ENCODE measurements at regions not wholly inside any gene's neighbourhood (a gene's known extent, or its start where the extent isn't known, plus 50 kb on each side); places are given as distances from the start of the nearest gene placed in this dataset.
"Not testable (repeated sequence)": the region's sequence is repeated elsewhere in the genome, so short reads cannot be mapped to it uniquely, and the experiment has no call there.

GRCh38 chr14:71602524-71602923, 329.7 kb upstream of the RGS6 start:
- no peak for DNase-seq (ENCODE audit: low read depth)

GRCh38 chr14:71604231-71604630, 328.0 kb upstream of the RGS6 start:
- no peak for DNase-seq (ENCODE audit: low read depth)

GRCh38 chr14:71606064-71606463, 326.2 kb upstream of the RGS6 start:
- DNase-seq (ENCODE audit: low read depth) = no peak

- no peak for DNase-seq (ENCODE audit: low read depth)
Observed at GRCh38 chr14:71606575-71606974, 325.7 kb upstream of the RGS6 start.

- no peak for DNase-seq (ENCODE audit: low read depth)
Observed at GRCh38 chr14:71607056-71607455, 325.2 kb upstream of the RGS6 start.

GRCh38 chr14:71610149-71610548, 322.1 kb upstream of the RGS6 start:
- no peak for DNase-seq (ENCODE audit: low read depth)

- peak; percentile 13 for DNase-seq (ENCODE audit: low read depth)
Observed at GRCh38 chr14:71610797-71611196, 321.4 kb upstream of the RGS6 start.

- no peak for DNase-seq (ENCODE audit: low read depth)
Observed at GRCh38 chr14:71613168-71613567, 319.1 kb upstream of the RGS6 start.

GRCh38 chr14:71616013-71616412, 316.2 kb upstream of the RGS6 start:
- no peak for DNase-seq (ENCODE audit: low read depth)

GRCh38 chr14:71618047-71618446, 314.2 kb upstream of the RGS6 start:
- DNase-seq (ENCODE audit: low read depth) = no peak

- DNase-seq (ENCODE audit: low read depth) = no peak
Observed at GRCh38 chr14:71618716-71619115, 313.5 kb upstream of the RGS6 start.

GRCh38 chr14:71619472-71619871, 312.8 kb upstream of the RGS6 start:
- DNase-seq (ENCODE audit: low read depth) = no peak

- DNase-seq (ENCODE audit: low read depth) = peak; percentile 9
Observed at GRCh38 chr14:71620401-71620800, 311.8 kb upstream of the RGS6 start.

GRCh38 chr14:71621276-71621675, 311.0 kb upstream of the RGS6 start:
- no peak for DNase-seq (ENCODE audit: low read depth)

GRCh38 chr14:71621980-71622605, 310.1 kb upstream of the RGS6 start:
- no peak for DNase-seq (ENCODE audit: low read depth)

- no peak for DNase-seq (ENCODE audit: low read depth)
Observed at GRCh38 chr14:71623939-71624338, 308.3 kb upstream of the RGS6 start.

- no peak for DNase-seq (ENCODE audit: low read depth)
Observed at GRCh38 chr14:71625175-71625574, 307.1 kb upstream of the RGS6 start.

GRCh38 chr14:71625891-71626701, 306.1 kb upstream of the RGS6 start:
- DNase-seq (ENCODE audit: low read depth) = no peak

- DNase-seq (ENCODE audit: low read depth) = no peak
Observed at GRCh38 chr14:71628433-71628832, 303.8 kb upstream of the RGS6 start.

- no peak for DNase-seq (ENCODE audit: low read depth)
Observed at GRCh38 chr14:71629250-71629649, 303.0 kb upstream of the RGS6 start.

- no peak for DNase-seq (ENCODE audit: low read depth)
Observed at GRCh38 chr14:71629765-71630492, 302.3 kb upstream of the RGS6 start.

GRCh38 chr14:71631030-71631429, 301.2 kb upstream of the RGS6 start:
- not testable (repeated sequence) for DNase-seq (ENCODE audit: low read depth)

- no peak for DNase-seq (ENCODE audit: low read depth)
Observed at GRCh38 chr14:71632440-71632946, 299.7 kb upstream of the RGS6 start.
